ENCODE measurements at regions not wholly inside any gene's neighbourhood (a gene's known extent, or its start where the extent isn't known, plus 50 kb on each side); places are given as distances from the start of the nearest gene placed in this dataset.

DNA sequence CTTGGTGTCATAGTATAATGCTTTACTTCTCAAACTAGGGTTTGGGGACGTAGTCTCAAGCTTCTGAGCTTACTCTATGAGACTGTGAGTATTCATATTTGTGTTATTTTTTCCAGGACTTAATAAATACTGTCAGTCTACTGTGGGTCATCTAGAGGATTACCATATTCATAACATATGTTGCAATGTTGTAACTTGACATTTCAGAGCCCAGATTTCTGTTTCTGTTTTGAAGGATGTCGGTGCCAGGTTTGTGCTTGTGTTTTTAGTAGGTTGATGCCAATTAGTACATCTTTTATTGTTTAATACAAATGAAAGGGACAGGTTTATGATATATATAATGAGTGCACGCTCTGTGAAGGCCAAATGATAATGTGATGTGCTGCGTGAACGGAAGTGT lies 69.6 kb downstream of the SPANXN4 start:
- POLR2A ChIA-PET = no interaction called here
- CTCF ChIA-PET = no interaction called here
- no peak for DNase-seq (ENCODE audit: extremely low spot score)
- TF ChIP-seq ARNT (IDR thresholded peaks at IDR 0.05) (no peak), HDGF (IDR thresholded peaks at IDR 0.05; ENCODE audit: borderline replicate concordance) (no peak), FOXK2 (IDR thresholded peaks at IDR 0.05) (no peak), CTBP1 (IDR thresholded peaks at IDR 0.05; ENCODE audit: borderline replicate concordance) (no peak), FOXM1 (IDR thresholded peaks at IDR 0.05; ENCODE audit: borderline replicate concordance) (no peak), BHLHE40 (IDR thresholded peaks at IDR 0.05; ENCODE audit: borderline replicate concordance) (no peak), TARDBP (IDR thresholded peaks at IDR 0.05) (no peak), NFRKB (IDR thresholded peaks at IDR 0.05) (no peak), SUZ12 (IDR thresholded peaks at IDR 0.05) (no peak), LEF1 (IDR thresholded peaks at IDR 0.05; ENCODE audit: borderline replicate concordance) (no peak), L3MBTL2 (conservative IDR thresholded peaks at IDR 0.05) (no peak), ZNF384 (IDR thresholded peaks at IDR 0.05) (no peak), PKNOX1 (IDR thresholded peaks at IDR 0.05) (no peak), SP1 (IDR thresholded peaks at IDR 0.05) (no peak), ELF4 (IDR thresholded peaks at IDR 0.05) (no peak), FOXA1 (IDR thresholded peaks at IDR 0.05) (no peak)

GRCh38 chrX:143094417-143095023 lies 68.8 kb downstream of the SPANXN4 start:
- ChIA-PET POLR2A (no interaction called here), CTCF (no interaction called here)
- no peak for DNase-seq (ENCODE audit: extremely low spot score)
- TF ChIP-seq SP1 (IDR thresholded peaks at IDR 0.05) = no peak
- no peak for TF ChIP-seq ZNF384 (IDR thresholded peaks at IDR 0.05)
- TF ChIP-seq BHLHE40 (IDR thresholded peaks at IDR 0.05; ENCODE audit: borderline replicate concordance) = no peak
- TF ChIP-seq CTBP1 (IDR thresholded peaks at IDR 0.05; ENCODE audit: borderline replicate concordance) = no peak
- no peak for TF ChIP-seq PKNOX1 (IDR thresholded peaks at IDR 0.05)
- TF ChIP-seq FOXK2 (IDR thresholded peaks at IDR 0.05) = no peak
- no peak for TF ChIP-seq SUZ12 (IDR thresholded peaks at IDR 0.05)
- no peak for TF ChIP-seq HDGF (IDR thresholded peaks at IDR 0.05; ENCODE audit: borderline replicate concordance)
- no peak for TF ChIP-seq ARNT (IDR thresholded peaks at IDR 0.05)
- no peak for TF ChIP-seq TARDBP (IDR thresholded peaks at IDR 0.05)
- no peak for TF ChIP-seq ELF4 (IDR thresholded peaks at IDR 0.05)
- TF ChIP-seq FOXA1 (IDR thresholded peaks at IDR 0.05) = no peak
- no peak for TF ChIP-seq FOXM1 (IDR thresholded peaks at IDR 0.05; ENCODE audit: borderline replicate concordance)
- TF ChIP-seq LEF1 (IDR thresholded peaks at IDR 0.05; ENCODE audit: borderline replicate concordance) = no peak
- TF ChIP-seq L3MBTL2 (conservative IDR thresholded peaks at IDR 0.05) = no peak
